Epithelial cell of esophagus (primary cell): ENCODE measurements at regions not wholly inside any gene's neighbourhood (a gene's known extent, or its start where the extent isn't known, plus 50 kb on each side); places are given as distances from the start of the nearest gene placed in this dataset.

ENCODE experiments used
- DNase-seq: peaks from one replicate; pipeline ENCODE4 v3.0.0; 2010; ENCODE audit warnings: low read depth
- H3K4me3 ChIP-seq: 2 replicates; pipeline ENCODE4 v1.5.1; 2011; ENCODE audit warnings: mild to moderate bottlenecking, low read length, control low read depth
- CTCF ChIP-seq: IDR thresholded peaks from 2 replicates; pipeline ENCODE4 v1.5.1; 2011; ENCODE audit warnings: low read depth, mild to moderate bottlenecking, low read length, control low read depth, inconsistent platforms; ENCODE audit not compliant: insufficient read depth; ENCODE audit errors: missing control alignments

GRCh38 chr2:20130821-20131645 is 79.6 kb upstream of the LAPTM4A start:
- H3K4me3 ChIP-seq = no peak overlapping the region
- DNase-seq = peak; percentile 49
- TF ChIP-seq CTCF = no peak

GRCh38 chr2:20130160-20130560 is 78.7 kb upstream of the LAPTM4A start:
- no peak for TF ChIP-seq CTCF
- no peak overlapping the region for H3K4me3 ChIP-seq
- DNase-seq = no peak

- DNase-seq = no peak
- TF ChIP-seq CTCF = no peak
- no peak overlapping the region for H3K4me3 ChIP-seq
Measured at GRCh38 chr2:20129331-20130159, 78.1 kb upstream of the LAPTM4A start.

- TF ChIP-seq CTCF = no peak
- H3K4me3 ChIP-seq = no peak overlapping the region
- no peak for DNase-seq
Measured at GRCh38 chr2:20128506-20129330, 77.3 kb upstream of the LAPTM4A start.

GRCh38 chr2:20126469-20126868 is 75.0 kb upstream of the LAPTM4A start:
- DNase-seq = no peak
- TF ChIP-seq CTCF = no peak
- H3K4me3 ChIP-seq = no peak overlapping the region

GRCh38 chr2:20126040-20126439 is 74.6 kb upstream of the LAPTM4A start:
- no peak for TF ChIP-seq CTCF
- no peak overlapping the region for H3K4me3 ChIP-seq
- DNase-seq = no peak
